Gastrocnemius medialis (tissue), 4 donors: ENCODE measurements at regions not wholly inside any gene's neighbourhood (a gene's known extent, or its start where the extent isn't known, plus 50 kb on each side); places are given as distances from the start of the nearest gene placed in this dataset.

ENCODE experiments used
- CTCF ChIP-seq, 5 experiments: fragments of 450-650 bp in 3 of 5; fragments of 200-600 bp in 2 of 5; sonication (generic) in 2 of 5; IDR thresholded peaks in 4 of 5; conservative IDR thresholded peaks in 1 of 5; 1 replicate in 4 of 5; 2 replicates in 1 of 5; pipeline ENCODE4 v1.5.1; 2016 to 2019; ENCODE audit warnings: antibody characterized with exemption in 5 of 5, mild to moderate bottlenecking in 3 of 5, moderate library complexity in 3 of 5
- POLR2A ChIP-seq, 2 donors: fragments of 450-650 bp; IDR thresholded peaks; one replicate each; pipeline ENCODE4 v1.6.1; 2017; ENCODE audit warnings: antibody characterized with exemption in 2 of 2, mild to moderate bottlenecking in 2 of 2, moderate library complexity in 2 of 2

GRCh38 chr20:21995461-21995860 lies 290.0 kb downstream of the PAX1 start:
- TF ChIP-seq CTCF (IDR thresholded peaks at IDR 0.05 in 4 of 5, conservative IDR thresholded peaks at IDR 0.05 in 1 of 5) = no peak
- TF ChIP-seq POLR2A (IDR thresholded peaks at IDR 0.05) = no peak
